Ovary (tissue), 3 donors: ENCODE measurements at regions not wholly inside any gene's neighbourhood (a gene's known extent, or its start where the extent isn't known, plus 50 kb on each side); places are given as distances from the start of the nearest gene placed in this dataset.

Experiments
- CTCF ChIP-seq, 3 donors: fragments of 450-650 bp in 2 of 3; fragments of 200-600 bp in 1 of 3; IDR thresholded peaks; one replicate each; pipeline versions ENCODE4 v1.5.1 to v1.8.0; 2016 to 2022; ENCODE audit warnings: antibody characterized with exemption in 3 of 3, mild to moderate bottlenecking in 1 of 3
- EP300 ChIP-seq: sonication (generic); formaldehyde crosslinking; IDR thresholded peaks from one replicate; pipeline ENCODE4 v1.6.1; 2017; ENCODE audit warnings: antibody characterized with exemption
- donor health status: DM: no; HTN: no; CAD: no.

- TF ChIP-seq CTCF (IDR thresholded peaks at IDR 0.05) (no peak), EP300 (no peak)
Observed at GRCh38 chrX:25427873-25428555, 412.2 kb upstream of the ARX start.
